ENCODE measurements at regions not wholly inside any gene's neighbourhood (a gene's known extent, or its start where the extent isn't known, plus 50 kb on each side); places are given as distances from the start of the nearest gene placed in this dataset.

- no peak for ATAC-seq
- TF ChIP-seq, protein P1, sequence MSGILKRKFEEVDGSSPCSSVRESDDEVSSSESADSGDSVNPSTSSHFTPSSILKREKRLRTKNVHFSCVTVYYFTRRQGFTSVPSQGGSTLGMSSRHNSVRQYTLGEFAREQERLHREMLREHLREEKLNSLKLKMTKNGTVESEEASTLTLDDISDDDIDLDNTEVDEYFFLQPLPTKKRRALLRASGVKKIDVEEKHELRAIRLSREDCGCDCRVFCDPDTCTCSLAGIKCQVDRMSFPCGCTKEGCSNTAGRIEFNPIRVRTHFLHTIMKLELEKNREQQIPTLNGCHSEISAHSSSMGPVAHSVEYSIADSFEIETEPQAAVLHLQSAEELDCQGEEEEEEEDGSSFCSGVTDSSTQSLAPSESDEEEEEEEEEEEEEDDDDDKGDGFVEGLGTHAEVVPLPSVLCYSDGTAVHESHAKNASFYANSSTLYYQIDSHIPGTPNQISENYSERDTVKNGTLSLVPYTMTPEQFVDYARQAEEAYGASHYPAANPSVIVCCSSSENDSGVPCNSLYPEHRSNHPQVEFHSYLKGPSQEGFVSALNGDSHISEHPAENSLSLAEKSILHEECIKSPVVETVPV (CRISPR knock-in tag; IDR thresholded peaks at IDR 0.05) = no peak
- TF ChIP-seq, protein P2, sequence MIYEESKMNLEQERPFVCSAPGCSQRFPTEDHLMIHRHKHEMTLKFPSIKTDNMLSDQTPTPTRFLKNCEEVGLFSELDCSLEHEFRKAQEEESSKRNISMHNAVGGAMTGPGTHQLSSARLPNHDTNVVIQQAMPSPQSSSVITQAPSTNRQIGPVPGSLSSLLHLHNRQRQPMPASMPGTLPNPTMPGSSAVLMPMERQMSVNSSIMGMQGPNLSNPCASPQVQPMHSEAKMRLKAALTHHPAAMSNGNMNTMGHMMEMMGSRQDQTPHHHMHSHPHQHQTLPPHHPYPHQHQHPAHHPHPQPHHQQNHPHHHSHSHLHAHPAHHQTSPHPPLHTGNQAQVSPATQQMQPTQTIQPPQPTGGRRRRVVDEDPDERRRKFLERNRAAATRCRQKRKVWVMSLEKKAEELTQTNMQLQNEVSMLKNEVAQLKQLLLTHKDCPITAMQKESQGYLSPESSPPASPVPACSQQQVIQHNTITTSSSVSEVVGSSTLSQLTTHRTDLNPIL (CRISPR knock-in tag; IDR thresholded peaks at IDR 0.05; ENCODE audit: low read depth) = no peak
- TF ChIP-seq CSDC2 (CRISPR knock-in tag; IDR thresholded peaks at IDR 0.05) (no peak), ZNF70 (CRISPR knock-in tag; IDR thresholded peaks at IDR 0.05) (no peak), ZNF565 (CRISPR knock-in tag; conservative IDR thresholded peaks at IDR 0.05; ENCODE audit: low read depth) (no peak), ZFP30 (CRISPR knock-in tag; IDR thresholded peaks at IDR 0.05) (no peak), RARB (CRISPR knock-in tag; IDR thresholded peaks at IDR 0.05) (no peak), OSR1 (CRISPR knock-in tag; IDR thresholded peaks at IDR 0.05) (no peak), TCF4 (CRISPR knock-in tag; IDR thresholded peaks at IDR 0.05; ENCODE audit: borderline replicate concordance) (no peak), TSHZ2 (CRISPR knock-in tag; IDR thresholded peaks at IDR 0.05) (no peak), ESRRG (CRISPR knock-in tag; IDR thresholded peaks at IDR 0.05) (no peak), PPARA (CRISPR knock-in tag; IDR thresholded peaks at IDR 0.05; ENCODE audit: borderline replicate concordance) (no peak), ZNF8 (CRISPR knock-in tag; IDR thresholded peaks at IDR 0.05) (no peak), GLIS3 (CRISPR knock-in tag; IDR thresholded peaks at IDR 0.05) (no peak), ARNTL (CRISPR knock-in tag; IDR thresholded peaks at IDR 0.05; ENCODE audit: borderline replicate concordance, low read depth) (no peak), ISL1 (CRISPR knock-in tag; IDR thresholded peaks at IDR 0.05) (no peak), SNAI2 (CRISPR knock-in tag; IDR thresholded peaks at IDR 0.05) (no peak), ZC3H10 (CRISPR knock-in tag; IDR thresholded peaks at IDR 0.05) (no peak)
- TF ChIP-seq, protein P3, sequence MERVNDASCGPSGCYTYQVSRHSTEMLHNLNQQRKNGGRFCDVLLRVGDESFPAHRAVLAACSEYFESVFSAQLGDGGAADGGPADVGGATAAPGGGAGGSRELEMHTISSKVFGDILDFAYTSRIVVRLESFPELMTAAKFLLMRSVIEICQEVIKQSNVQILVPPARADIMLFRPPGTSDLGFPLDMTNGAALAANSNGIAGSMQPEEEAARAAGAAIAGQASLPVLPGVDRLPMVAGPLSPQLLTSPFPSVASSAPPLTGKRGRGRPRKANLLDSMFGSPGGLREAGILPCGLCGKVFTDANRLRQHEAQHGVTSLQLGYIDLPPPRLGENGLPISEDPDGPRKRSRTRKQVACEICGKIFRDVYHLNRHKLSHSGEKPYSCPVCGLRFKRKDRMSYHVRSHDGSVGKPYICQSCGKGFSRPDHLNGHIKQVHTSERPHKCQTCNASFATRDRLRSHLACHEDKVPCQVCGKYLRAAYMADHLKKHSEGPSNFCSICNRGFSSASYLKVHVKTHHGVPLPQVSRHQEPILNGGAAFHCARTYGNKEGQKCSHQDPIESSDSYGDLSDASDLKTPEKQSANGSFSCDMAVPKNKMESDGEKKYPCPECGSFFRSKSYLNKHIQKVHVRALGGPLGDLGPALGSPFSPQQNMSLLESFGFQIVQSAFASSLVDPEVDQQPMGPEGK (CRISPR knock-in tag; IDR thresholded peaks at IDR 0.05; ENCODE audit: borderline replicate concordance) = no peak
- TF ChIP-seq, protein P4, sequence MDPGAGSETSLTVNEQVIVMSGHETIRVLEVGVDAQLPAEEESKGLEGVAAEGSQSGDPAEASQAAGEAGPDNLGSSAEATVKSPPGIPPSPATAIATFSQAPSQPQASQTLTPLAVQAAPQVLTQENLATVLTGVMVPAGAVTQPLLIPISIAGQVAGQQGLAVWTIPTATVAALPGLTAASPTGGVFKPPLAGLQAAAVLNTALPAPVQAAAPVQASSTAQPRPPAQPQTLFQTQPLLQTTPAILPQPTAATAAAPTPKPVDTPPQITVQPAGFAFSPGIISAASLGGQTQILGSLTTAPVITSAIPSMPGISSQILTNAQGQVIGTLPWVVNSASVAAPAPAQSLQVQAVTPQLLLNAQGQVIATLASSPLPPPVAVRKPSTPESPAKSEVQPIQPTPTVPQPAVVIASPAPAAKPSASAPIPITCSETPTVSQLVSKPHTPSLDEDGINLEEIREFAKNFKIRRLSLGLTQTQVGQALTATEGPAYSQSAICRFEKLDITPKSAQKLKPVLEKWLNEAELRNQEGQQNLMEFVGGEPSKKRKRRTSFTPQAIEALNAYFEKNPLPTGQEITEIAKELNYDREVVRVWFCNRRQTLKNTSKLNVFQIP (CRISPR knock-in tag; IDR thresholded peaks at IDR 0.05; ENCODE audit: borderline replicate concordance, low read depth) = no peak
Measured at GRCh38 chr13:50535050-50535449, 308.4 kb downstream of the DLEU7 start.

DNA sequence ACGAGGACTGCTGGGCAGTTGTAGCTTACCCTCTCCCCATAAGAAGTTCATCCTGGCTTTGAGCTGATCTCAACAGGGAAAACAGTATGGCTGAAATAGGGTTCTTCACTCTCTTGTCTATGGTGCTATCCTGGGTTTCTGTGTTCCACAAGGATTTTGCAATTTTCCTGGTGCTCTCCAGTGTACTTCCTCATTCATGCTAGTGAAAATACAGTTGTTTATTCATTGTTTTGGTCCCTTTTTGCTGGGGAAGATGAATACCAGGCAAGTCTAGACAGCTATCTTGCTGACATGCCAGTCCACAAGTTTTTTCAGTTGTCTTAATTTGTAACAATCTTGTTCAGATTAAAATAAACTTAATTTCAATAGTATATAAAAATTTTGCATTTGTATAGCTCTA lies 306.5 kb downstream of the DLEU7 start:
- ATAC-seq = no peak
- TF ChIP-seq RARB (CRISPR knock-in tag; IDR thresholded peaks at IDR 0.05) = no peak
- TF ChIP-seq OSR1 (CRISPR knock-in tag; IDR thresholded peaks at IDR 0.05) = no peak
- no peak for TF ChIP-seq CSDC2 (CRISPR knock-in tag; IDR thresholded peaks at IDR 0.05)
- TF ChIP-seq GLIS3 (CRISPR knock-in tag; IDR thresholded peaks at IDR 0.05) = no peak
- no peak for TF ChIP-seq SNAI2 (CRISPR knock-in tag; IDR thresholded peaks at IDR 0.05)
- TF ChIP-seq, protein P1 (CRISPR knock-in tag; IDR thresholded peaks at IDR 0.05) = no peak
- TF ChIP-seq ZFP30 (CRISPR knock-in tag; IDR thresholded peaks at IDR 0.05) = no peak
- TF ChIP-seq ISL1 (CRISPR knock-in tag; IDR thresholded peaks at IDR 0.05) = no peak

All from SK-N-SH treated with all-trans-retinoic acid at 6 μM for 48 hours (cell line).